Anterior cingulate cortex (tissue), 58 donors: ENCODE measurements at regions not wholly inside any gene's neighbourhood (a gene's known extent, or its start where the extent isn't known, plus 50 kb on each side); places are given as distances from the start of the nearest gene placed in this dataset.

Experiments used
- DNase-seq, 58 donors: peaks; one replicate each; lab custom pipeline; 2025; lab: John Stamatoyannopoulos, UW

DNA sequence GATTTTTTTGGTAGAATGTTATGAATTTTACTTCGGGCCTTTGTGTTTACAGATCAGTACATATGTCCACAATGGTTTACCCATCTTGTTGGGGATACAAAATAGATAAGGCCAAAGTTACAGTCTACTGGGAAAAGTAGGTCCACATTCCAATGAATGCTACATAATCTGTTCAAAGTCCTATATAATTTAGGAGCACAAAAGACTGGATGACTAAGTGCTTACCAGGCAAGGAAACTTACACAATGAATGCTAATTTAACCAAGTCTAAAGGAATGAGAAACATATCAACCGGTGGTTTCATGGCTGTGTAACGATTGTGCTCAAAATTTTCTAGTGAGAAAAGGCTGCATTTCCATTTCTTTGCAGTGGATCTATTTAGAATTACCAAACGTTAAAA, 97.4 kb upstream of the TRPM3 start:
- no peak for DNase-seq

DNA sequence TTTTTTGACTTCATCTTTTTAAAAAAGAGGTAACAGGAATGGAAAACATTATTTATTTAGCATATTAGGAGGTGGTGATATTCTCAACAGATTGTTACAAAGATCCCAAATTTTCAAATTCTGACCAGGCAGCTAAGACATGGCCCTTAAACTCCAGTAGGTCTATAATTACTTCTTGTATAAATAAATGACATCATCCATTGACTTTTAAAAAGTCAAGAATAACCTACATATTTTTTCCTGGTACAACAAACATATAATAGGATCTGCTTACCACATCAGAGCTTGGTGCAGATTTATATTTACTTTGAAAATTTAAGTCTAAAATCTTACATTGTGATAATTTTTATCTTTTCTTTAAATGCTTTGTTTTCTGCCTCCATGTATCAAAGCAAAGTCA, 92.2 kb upstream of the TRPM3 start:
- no peak for DNase-seq

DNA sequence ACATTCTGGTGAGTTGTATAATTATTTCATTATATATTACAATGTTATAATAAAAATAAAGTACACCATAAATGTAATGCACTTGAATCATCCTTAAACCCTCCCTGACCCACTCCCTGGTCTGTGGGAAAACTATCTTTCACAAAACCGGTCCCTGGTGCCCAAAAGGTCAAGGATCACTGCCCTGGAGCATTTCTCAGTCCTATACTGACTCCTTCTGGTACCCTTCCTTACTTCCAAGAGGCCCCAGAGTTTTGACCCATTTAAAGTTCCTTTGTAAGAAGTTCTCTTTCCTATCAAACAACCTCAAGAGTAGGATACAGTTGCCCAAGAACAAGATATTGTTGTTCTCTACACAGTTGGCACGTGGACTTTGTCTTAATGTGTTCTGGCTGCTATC, 88.9 kb upstream of the TRPM3 start:
- no peak for DNase-seq

DNA sequence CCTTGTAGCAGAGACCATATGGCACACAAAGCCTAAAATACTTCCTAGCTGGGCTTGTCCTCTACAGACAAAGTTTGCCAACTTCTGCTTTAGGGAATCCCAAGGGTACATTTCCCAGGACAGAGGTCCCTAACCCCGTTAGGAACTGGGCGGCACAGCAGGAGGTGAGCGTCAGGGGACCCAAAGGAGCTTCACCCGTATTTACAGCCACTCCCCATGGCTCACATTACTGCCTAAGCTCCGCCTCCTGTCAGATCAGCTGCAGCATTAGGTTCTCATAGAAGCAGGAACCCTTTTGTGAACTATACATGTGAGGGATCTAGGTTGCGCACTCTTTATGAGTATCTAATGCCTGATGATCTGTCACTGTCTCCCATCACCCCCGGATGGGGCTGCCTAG, 88.5 kb upstream of the TRPM3 start:
- no peak for DNase-seq

DNA sequence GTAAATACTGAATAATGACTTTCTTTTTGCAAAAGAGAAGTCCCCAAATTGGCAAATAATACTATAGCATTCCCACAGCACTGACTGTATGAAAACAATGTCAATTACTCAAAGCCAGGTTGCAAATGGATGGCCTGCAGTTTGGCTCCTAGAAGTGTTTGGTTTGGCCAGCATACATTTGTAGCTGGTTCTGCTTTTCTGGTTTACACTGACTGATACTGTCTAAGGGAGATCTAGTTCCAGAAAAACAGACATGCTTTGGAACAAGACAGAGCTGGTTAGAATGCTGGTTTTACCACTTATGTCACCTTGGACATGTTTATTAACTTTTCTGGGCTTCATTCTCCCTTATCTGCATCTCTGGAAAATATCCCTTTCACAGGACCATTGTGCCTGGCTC, 81.5 kb upstream of the TRPM3 start:
- DNase-seq, result no peak

DNA sequence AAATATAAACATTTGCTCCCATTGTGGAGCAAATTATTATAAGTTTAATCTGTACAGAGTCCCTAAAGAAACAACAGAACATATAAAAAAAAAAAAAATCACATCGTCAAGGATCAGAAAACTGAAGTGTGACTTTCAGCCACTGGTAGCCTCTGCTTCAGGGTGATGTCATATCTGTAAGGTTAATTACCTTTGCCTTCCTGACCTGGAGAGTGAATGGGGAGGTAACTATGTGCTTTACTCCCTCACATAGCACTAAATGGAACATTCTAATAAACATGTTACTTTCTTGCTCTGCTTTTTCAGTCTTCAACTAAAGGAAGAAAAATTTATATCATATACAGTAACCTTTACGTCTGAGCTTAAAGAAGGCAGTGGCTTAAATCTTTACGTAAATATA, 70.3 kb upstream of the TRPM3 start:
- DNase-seq, result no peak

DNA sequence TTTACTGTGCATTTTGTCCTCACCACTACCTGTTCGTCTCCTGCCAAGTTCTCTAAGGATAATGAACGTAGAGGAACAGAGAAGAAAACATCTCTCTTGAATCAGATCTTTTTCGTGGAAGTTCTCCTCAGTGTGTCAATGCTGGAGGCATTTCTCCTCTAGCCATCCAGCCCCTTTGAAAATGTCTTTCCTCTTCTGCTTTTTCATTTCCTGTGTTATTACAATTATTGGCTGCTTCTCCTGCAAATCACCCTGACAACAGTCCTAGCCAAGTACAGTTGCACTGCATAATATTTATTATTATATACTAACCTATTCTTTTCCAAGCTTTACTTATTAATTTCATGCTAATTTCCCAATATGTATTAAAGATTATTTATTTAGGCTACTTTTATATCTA, 61.8 kb upstream of the TRPM3 start:
- DNase-seq, result no peak

DNA sequence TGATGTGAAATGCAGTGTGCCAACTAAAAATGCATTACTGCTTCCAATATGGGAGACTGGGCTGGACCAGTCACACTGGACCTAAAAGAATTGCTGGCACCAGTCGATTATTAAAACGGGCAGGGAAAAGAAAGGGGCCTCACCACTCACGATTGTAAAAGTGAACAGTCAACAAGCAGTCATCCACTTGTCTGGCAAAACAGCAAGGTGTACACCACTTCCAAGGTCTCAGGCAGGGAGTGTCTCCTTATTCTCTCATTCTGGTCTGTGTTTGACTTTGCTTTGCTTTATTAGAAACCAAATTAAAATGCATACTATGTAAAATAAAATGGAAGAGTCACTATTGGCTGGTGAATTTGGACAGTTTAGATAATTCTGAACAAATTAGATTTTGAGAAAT, 57.8 kb upstream of the TRPM3 start:
- DNase-seq, result no peak

DNA sequence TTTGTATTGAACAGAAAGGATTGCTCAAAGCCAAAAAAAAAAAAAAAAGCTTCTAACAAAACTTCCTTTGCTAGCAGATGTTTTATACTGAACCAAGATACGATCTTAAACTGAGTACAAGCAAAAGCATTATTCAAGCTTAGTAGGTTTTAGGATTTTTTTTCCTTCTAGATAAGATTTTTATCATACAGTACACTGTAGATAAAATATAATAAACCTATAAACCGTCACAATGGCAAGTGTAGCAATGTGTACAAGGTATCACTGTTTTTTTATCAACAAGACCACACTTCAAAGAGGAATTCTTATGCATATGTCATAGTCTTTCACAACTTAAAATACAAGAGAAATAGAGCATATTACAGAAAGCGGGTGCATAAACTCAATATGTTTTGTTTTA, 56.5 kb upstream of the TRPM3 start:
- DNase-seq, result no peak

DNA sequence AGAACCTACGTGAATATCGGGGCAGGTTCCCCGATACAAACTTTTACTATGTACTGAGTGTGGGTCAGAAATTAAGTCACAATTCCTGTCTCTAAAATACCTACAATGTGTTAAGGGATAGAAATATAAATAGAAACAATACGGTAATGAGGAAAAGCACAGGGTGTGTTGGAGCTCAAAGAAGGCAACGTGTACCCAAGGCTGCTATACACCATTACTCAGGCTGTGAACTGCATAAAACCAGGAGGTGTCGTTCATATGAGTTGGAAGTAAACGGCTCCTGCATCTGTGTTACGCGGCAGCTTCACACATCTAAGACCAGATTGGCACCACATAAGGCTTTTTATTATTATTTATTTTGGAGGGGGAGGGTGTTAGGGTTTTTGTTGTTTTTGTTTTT, 50.1 kb upstream of the TRPM3 start:
- DNase-seq, result no peak
